DND-41 (cell line): ENCODE measurements at regions not wholly inside any gene's neighbourhood (a gene's known extent, or its start where the extent isn't known, plus 50 kb on each side); places are given as distances from the start of the nearest gene placed in this dataset.

Source experiments
- EZH2 ChIP-seq: IDR thresholded peaks from 3 replicates; pipeline ENCODE4 v1.6.1; 2012; ENCODE audit warnings: borderline replicate concordance, low read depth, mild to moderate bottlenecking, moderate library complexity, low read length, inconsistent platforms; ENCODE audit not compliant: severe bottlenecking
- TF ChIP-seq, protein P1 (sequence below): IDR thresholded peaks from 2 replicates; pipeline ENCODE4 v1.5.1; 2012; ENCODE audit warnings: borderline replicate concordance, low read length, moderate library complexity, mild to moderate bottlenecking; ENCODE audit not compliant: poor library complexity, severe bottlenecking; ENCODE audit errors: extremely low read depth

- TF ChIP-seq EZH2: no peak
- TF ChIP-seq, protein P1, sequence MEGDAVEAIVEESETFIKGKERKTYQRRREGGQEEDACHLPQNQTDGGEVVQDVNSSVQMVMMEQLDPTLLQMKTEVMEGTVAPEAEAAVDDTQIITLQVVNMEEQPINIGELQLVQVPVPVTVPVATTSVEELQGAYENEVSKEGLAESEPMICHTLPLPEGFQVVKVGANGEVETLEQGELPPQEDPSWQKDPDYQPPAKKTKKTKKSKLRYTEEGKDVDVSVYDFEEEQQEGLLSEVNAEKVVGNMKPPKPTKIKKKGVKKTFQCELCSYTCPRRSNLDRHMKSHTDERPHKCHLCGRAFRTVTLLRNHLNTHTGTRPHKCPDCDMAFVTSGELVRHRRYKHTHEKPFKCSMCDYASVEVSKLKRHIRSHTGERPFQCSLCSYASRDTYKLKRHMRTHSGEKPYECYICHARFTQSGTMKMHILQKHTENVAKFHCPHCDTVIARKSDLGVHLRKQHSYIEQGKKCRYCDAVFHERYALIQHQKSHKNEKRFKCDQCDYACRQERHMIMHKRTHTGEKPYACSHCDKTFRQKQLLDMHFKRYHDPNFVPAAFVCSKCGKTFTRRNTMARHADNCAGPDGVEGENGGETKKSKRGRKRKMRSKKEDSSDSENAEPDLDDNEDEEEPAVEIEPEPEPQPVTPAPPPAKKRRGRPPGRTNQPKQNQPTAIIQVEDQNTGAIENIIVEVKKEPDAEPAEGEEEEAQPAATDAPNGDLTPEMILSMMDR: no peak
Observed at GRCh38 chr7:57250801-57251200, 118.6 kb upstream of the ZNF479 start.
